ENCODE measurements at regions not wholly inside any gene's neighbourhood (a gene's known extent, or its start where the extent isn't known, plus 50 kb on each side); places are given as distances from the start of the nearest gene placed in this dataset.

- Histone ChIP-seq H3K27me3 (ENCODE audit: low read length) (no peaks in the 10 kb centered on the region), H3K79me2 (ENCODE audit: insufficient read depth, low read length) (no peaks in the 10 kb centered on the region), H3F3A (ENCODE audit: insufficient read depth) (no peaks in the 10 kb centered on the region), H3K27ac (ENCODE audit: low read depth, low read length) (no peak overlapping the region), H4K20me1 (ENCODE audit: low read depth, low read length) (no peaks in the 10 kb centered on the region), H2AFZ (ENCODE audit: low read depth, low read length, severe bottlenecking) (no peak overlapping the region), H3K36me3 (ENCODE audit: low read length) (no peaks in the 10 kb centered on the region), H3K4me3 (ENCODE audit: insufficient read depth, low read length, poor library complexity, severe bottlenecking) (no peak overlapping the region), H3K9me2 (replicated peaks; ENCODE audit: insufficient read depth, low read length) (no peaks in the 10 kb centered on the region), H3K9ac (ENCODE audit: low read length) (no peak overlapping the region), H3K4me2 (ENCODE audit: low read depth, low read length, poor library complexity, severe bottlenecking) (no peak overlapping the region), H3K9me3 (ENCODE audit: insufficient read depth, low read length) (no peaks in the 10 kb centered on the region)
- no peak for TF ChIP-seq CTCF (IDR thresholded peaks at IDR 0.05; ENCODE audit: insufficient read depth, low read length, poor library complexity, severe bottlenecking)
Measured at GRCh38 chr18:60232541-60232940, 140.0 kb downstream of the MC4R start.

GRCh38 chr18:60228609-60229595 lies 143.7 kb downstream of the MC4R start:
- no peaks in the 10 kb centered on the region for H4K20me1 ChIP-seq (ENCODE audit: low read depth, low read length)
- H3K9me2 ChIP-seq (replicated peaks; ENCODE audit: insufficient read depth, low read length) = no peaks in the 10 kb centered on the region
- no peaks in the 10 kb centered on the region for H3K27me3 ChIP-seq (ENCODE audit: low read length)
- no peak for TF ChIP-seq EZH2phosphoT487 (conservative IDR thresholded peaks at IDR 0.05; ENCODE audit: low read length)
- no peaks in the 10 kb centered on the region for H3K36me3 ChIP-seq (ENCODE audit: low read length)
- H2AFZ ChIP-seq (ENCODE audit: low read depth, low read length, severe bottlenecking) = no peak overlapping the region
- H3K27ac ChIP-seq (ENCODE audit: low read depth, low read length) = no peak overlapping the region
- no peak overlapping the region for H3K4me2 ChIP-seq (ENCODE audit: low read depth, low read length, poor library complexity, severe bottlenecking)
- no peaks in the 10 kb centered on the region for H3K9me3 ChIP-seq (ENCODE audit: insufficient read depth, low read length)
- H3K4me3 ChIP-seq (ENCODE audit: insufficient read depth, low read length, poor library complexity, severe bottlenecking) = no peak overlapping the region
- H3F3A ChIP-seq (ENCODE audit: insufficient read depth) = no peaks in the 10 kb centered on the region
- no peak overlapping the region for H3K9ac ChIP-seq (ENCODE audit: low read length)
- H3K79me2 ChIP-seq (ENCODE audit: insufficient read depth, low read length) = no peaks in the 10 kb centered on the region

- Histone ChIP-seq H3K79me2 (ENCODE audit: insufficient read depth, low read length) (no peaks in the 10 kb centered on the region), H3F3A (ENCODE audit: insufficient read depth) (no peaks in the 10 kb centered on the region), H3K9ac (ENCODE audit: low read length) (no peak overlapping the region), H3K4me2 (ENCODE audit: low read depth, low read length, poor library complexity, severe bottlenecking) (no peak overlapping the region), H2AFZ (ENCODE audit: low read depth, low read length, severe bottlenecking) (no peak overlapping the region), H3K4me3 (ENCODE audit: insufficient read depth, low read length, poor library complexity, severe bottlenecking) (no peak overlapping the region), H3K36me3 (ENCODE audit: low read length) (no peaks in the 10 kb centered on the region), H3K9me2 (replicated peaks; ENCODE audit: insufficient read depth, low read length) (no peaks in the 10 kb centered on the region), H3K9me3 (ENCODE audit: insufficient read depth, low read length) (no peaks in the 10 kb centered on the region), H3K27me3 (ENCODE audit: low read length) (no peaks in the 10 kb centered on the region), H4K20me1 (ENCODE audit: low read depth, low read length) (no peaks in the 10 kb centered on the region), H3K27ac (ENCODE audit: low read depth, low read length) (no peak overlapping the region)
- no peak for TF ChIP-seq CTCF (IDR thresholded peaks at IDR 0.05; ENCODE audit: insufficient read depth, low read length, poor library complexity, severe bottlenecking)
- TF ChIP-seq EZH2phosphoT487 (conservative IDR thresholded peaks at IDR 0.05; ENCODE audit: low read length) = no peak
Measured at GRCh38 chr18:60215432-60215831, 157.1 kb downstream of the MC4R start.

GRCh38 chr18:60209042-60209441 lies 163.5 kb downstream of the MC4R start:
- Histone ChIP-seq H3K36me3 (ENCODE audit: low read length) (no peaks in the 10 kb centered on the region), H3K27me3 (ENCODE audit: low read length) (0 out of 2 replicates have a peak, but pooled peaks cover 3% of the 10 kb centered on the region), H4K20me1 (ENCODE audit: low read depth, low read length) (no peaks in the 10 kb centered on the region), H3F3A (ENCODE audit: insufficient read depth) (no peaks in the 10 kb centered on the region), H3K4me2 (ENCODE audit: low read depth, low read length, poor library complexity, severe bottlenecking) (no peak overlapping the region), H3K9ac (ENCODE audit: low read length) (no peak overlapping the region), H3K4me3 (ENCODE audit: insufficient read depth, low read length, poor library complexity, severe bottlenecking) (no peak overlapping the region), H3K9me3 (ENCODE audit: insufficient read depth, low read length) (no peaks in the 10 kb centered on the region), H2AFZ (ENCODE audit: low read depth, low read length, severe bottlenecking) (no peak overlapping the region), H3K79me2 (ENCODE audit: insufficient read depth, low read length) (no peaks in the 10 kb centered on the region), H3K27ac (ENCODE audit: low read depth, low read length) (no peak overlapping the region), H3K9me2 (replicated peaks; ENCODE audit: insufficient read depth, low read length) (no peaks in the 10 kb centered on the region)
- TF ChIP-seq CTCF (IDR thresholded peaks at IDR 0.05; ENCODE audit: insufficient read depth, low read length, poor library complexity, severe bottlenecking) (no peak), EZH2phosphoT487 (conservative IDR thresholded peaks at IDR 0.05; ENCODE audit: low read length) (no peak)
